Uterus (tissue), 2 donors: ENCODE measurements at regions not wholly inside any gene's neighbourhood (a gene's known extent, or its start where the extent isn't known, plus 50 kb on each side); places are given as distances from the start of the nearest gene placed in this dataset.

Experiments
- POLR2A ChIP-seq, 2 donors: fragments of 450-650 bp; IDR thresholded peaks; one replicate each; pipeline ENCODE4 v1.6.1; 2016; ENCODE audit warnings: antibody characterized with exemption in 2 of 2, mild to moderate bottlenecking in 1 of 2, moderate library complexity in 1 of 2
- TF ChIP-seq, protein P1 (sequence below), 4 experiments: fragments of 200-600 bp in 2 of 4; fragments of 450-650 bp in 2 of 4; sonication (generic) in 2 of 4; IDR thresholded peaks; one replicate each; pipeline ENCODE4 v1.5.1; 2016 to 2019; ENCODE audit warnings: antibody characterized with exemption in 4 of 4, mild to moderate bottlenecking in 2 of 4, moderate library complexity in 1 of 4

DNA sequence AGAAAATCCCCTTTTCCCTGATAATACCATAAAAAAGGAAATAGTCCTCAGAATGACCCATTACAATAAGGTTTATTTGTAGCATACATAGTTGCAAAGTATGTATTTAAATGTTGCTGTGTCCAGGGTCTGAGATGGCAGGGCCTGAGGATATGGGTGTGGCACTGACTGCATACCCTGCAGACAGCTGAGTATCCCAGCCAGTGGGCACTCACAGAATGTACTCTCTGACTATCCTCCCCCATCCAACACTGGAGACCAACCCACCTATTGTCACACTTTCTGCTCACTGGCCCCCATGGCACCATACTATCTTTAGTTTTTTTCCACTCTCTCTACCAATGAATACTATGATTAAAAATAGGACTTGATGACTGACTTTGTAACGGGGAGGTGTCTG is 215.8 kb upstream of the FOXA2 start:
- TF ChIP-seq, protein P1, sequence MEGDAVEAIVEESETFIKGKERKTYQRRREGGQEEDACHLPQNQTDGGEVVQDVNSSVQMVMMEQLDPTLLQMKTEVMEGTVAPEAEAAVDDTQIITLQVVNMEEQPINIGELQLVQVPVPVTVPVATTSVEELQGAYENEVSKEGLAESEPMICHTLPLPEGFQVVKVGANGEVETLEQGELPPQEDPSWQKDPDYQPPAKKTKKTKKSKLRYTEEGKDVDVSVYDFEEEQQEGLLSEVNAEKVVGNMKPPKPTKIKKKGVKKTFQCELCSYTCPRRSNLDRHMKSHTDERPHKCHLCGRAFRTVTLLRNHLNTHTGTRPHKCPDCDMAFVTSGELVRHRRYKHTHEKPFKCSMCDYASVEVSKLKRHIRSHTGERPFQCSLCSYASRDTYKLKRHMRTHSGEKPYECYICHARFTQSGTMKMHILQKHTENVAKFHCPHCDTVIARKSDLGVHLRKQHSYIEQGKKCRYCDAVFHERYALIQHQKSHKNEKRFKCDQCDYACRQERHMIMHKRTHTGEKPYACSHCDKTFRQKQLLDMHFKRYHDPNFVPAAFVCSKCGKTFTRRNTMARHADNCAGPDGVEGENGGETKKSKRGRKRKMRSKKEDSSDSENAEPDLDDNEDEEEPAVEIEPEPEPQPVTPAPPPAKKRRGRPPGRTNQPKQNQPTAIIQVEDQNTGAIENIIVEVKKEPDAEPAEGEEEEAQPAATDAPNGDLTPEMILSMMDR (IDR thresholded peaks at IDR 0.05), result no peak
- no peak for TF ChIP-seq POLR2A (IDR thresholded peaks at IDR 0.05)
